BE2C (cell line): ENCODE measurements at regions not wholly inside any gene's neighbourhood (a gene's known extent, or its start where the extent isn't known, plus 50 kb on each side); places are given as distances from the start of the nearest gene placed in this dataset.

Experiments
- DNase-seq: peaks from one replicate; pipeline ENCODE4 v3.0.0-alpha.2; 2020
- H3K27me3 ChIP-seq: fragments of 250-450 bp; sonication (Bioruptor Pico); 2 replicates; pipeline ENCODE4 v1.5.1; 2020; ENCODE audit warnings: mild to moderate bottlenecking
- H3K36me3 ChIP-seq: fragments of 250-450 bp; sonication (Bioruptor Pico); 2 replicates; pipeline ENCODE4 v1.5.1; 2020; ENCODE audit warnings: mild to moderate bottlenecking
- H3K4me1 ChIP-seq: fragments of 250-450 bp; sonication (Bioruptor Pico); 2 replicates; pipeline ENCODE4 v1.5.1; 2020
- H3K4me3 ChIP-seq: 2 replicates; pipeline ENCODE4 v1.5.1; 2011; ENCODE audit warnings: low read depth, low read length
- H3K9me3 ChIP-seq: fragments of 250-450 bp; sonication (Bioruptor Pico); 2 replicates; pipeline ENCODE4 v1.5.1; 2020
- TF ChIP-seq, protein P1 (sequence below): IDR thresholded peaks from 2 replicates; pipeline ENCODE4 v1.5.1; 2012; ENCODE audit warnings: mild to moderate bottlenecking, low read depth, low read length

GRCh38 chr16:60180609-60181008 is 1446.5 kb upstream of the GOT2 start:
- Histone ChIP-seq H3K27me3 (no peaks in the 10 kb centered on the region), H3K36me3 (no peaks in the 10 kb centered on the region), H3K4me3 (no peak overlapping the region), H3K4me1 (no peaks in the 10 kb centered on the region), H3K9me3 (no peaks in the 10 kb centered on the region)
- TF ChIP-seq, protein P1, sequence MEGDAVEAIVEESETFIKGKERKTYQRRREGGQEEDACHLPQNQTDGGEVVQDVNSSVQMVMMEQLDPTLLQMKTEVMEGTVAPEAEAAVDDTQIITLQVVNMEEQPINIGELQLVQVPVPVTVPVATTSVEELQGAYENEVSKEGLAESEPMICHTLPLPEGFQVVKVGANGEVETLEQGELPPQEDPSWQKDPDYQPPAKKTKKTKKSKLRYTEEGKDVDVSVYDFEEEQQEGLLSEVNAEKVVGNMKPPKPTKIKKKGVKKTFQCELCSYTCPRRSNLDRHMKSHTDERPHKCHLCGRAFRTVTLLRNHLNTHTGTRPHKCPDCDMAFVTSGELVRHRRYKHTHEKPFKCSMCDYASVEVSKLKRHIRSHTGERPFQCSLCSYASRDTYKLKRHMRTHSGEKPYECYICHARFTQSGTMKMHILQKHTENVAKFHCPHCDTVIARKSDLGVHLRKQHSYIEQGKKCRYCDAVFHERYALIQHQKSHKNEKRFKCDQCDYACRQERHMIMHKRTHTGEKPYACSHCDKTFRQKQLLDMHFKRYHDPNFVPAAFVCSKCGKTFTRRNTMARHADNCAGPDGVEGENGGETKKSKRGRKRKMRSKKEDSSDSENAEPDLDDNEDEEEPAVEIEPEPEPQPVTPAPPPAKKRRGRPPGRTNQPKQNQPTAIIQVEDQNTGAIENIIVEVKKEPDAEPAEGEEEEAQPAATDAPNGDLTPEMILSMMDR: no peak
- no peak for DNase-seq

DNA sequence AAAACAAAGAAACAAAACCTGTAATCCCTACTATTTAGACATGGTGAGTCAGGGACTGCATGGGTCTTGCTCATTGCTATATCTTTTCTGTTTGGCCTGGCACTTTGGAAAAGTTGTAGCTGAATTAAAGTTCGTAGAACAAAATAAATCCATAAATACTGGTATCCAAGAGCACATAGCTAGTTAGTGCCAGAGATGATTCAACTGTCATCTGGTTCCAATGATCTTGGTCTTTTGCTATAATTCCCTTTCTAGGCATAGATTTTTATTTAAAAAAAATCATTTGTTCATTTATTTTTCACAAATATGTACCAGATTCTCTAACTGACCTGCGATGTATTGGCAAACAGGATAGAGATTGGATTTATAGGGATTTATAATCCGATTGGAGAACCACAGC is 1436.1 kb upstream of the GOT2 start:
- DNase-seq: no peak
- no peaks in the 10 kb centered on the region for H3K4me1 ChIP-seq
- TF ChIP-seq, protein P1: no peak
- no peaks in the 10 kb centered on the region for H3K9me3 ChIP-seq
- H3K27me3 ChIP-seq: no peaks in the 10 kb centered on the region
- H3K36me3 ChIP-seq: no peaks in the 10 kb centered on the region
- no peak overlapping the region for H3K4me3 ChIP-seq

- TF ChIP-seq, protein P1: no peak
- Histone ChIP-seq H3K4me1 (no peaks in the 10 kb centered on the region), H3K27me3 (no peaks in the 10 kb centered on the region), H3K36me3 (no peaks in the 10 kb centered on the region), H3K4me3 (no peak overlapping the region), H3K9me3 (no peaks in the 10 kb centered on the region)
- DNase-seq: no peak
These were observed 1432.0 kb upstream of the GOT2 start for GRCh38 chr16:60166111-60166510.

- TF ChIP-seq, protein P1: no peak
- no peak for DNase-seq
- Histone ChIP-seq H3K27me3 (no peaks in the 10 kb centered on the region), H3K9me3 (no peaks in the 10 kb centered on the region; the same call in 1 of the 2 replicates), H3K36me3 (no peaks in the 10 kb centered on the region), H3K4me3 (no peak overlapping the region), H3K4me1 (no peaks in the 10 kb centered on the region)
These were observed 1417.9 kb upstream of the GOT2 start for GRCh38 chr16:60151987-60152386.

DNA sequence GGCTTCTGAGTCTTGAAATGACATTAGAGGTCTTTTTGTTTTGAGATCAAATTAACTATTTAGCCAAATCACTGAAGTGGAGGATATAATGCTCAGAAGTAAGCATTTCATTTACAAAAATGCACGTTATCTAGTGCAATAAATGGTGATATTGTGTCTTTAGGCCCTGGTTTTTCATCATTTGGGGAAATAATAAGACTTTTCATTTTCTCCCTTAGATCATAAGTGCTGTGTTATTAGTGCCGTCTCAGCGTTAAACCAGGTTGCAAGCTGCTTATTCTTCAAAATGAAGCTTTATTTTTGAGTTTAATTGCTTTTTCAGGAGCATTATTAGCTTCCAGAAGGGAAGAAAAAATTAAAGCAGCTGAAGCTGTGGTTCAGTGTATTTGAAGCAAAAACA is 1416.8 kb upstream of the GOT2 start:
- no peaks in the 10 kb centered on the region for H3K4me1 ChIP-seq
- no peaks in the 10 kb centered on the region; the same call in 1 of the 2 replicates for H3K9me3 ChIP-seq
- TF ChIP-seq, protein P1: no peak
- no peak overlapping the region for H3K4me3 ChIP-seq
- DNase-seq: no peak
- H3K36me3 ChIP-seq: no peaks in the 10 kb centered on the region
- no peaks in the 10 kb centered on the region for H3K27me3 ChIP-seq

DNA sequence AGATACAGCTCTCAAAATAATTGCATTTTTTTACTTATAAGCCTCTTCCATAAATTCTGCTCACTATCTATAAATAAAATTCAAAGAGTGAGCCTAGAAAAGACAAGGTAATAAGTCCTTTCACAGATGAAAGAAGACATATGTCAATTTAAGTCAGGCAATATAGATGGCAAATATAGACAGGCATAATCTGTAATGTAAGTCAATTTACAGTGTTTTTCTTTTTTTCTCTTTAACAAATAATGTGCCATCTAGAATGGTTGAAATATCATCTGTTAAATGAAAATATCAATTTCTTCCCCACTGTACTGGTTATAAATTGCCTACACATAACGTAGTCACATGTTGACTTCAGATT is 1409.2 kb upstream of the GOT2 start:
- TF ChIP-seq, protein P1: no peak
- no peaks in the 10 kb centered on the region for H3K4me1 ChIP-seq
- H3K36me3 ChIP-seq: no peaks in the 10 kb centered on the region
- no peaks in the 10 kb centered on the region for H3K9me3 ChIP-seq
- no peaks in the 10 kb centered on the region for H3K27me3 ChIP-seq
- H3K4me3 ChIP-seq: no peak overlapping the region
- no peak for DNase-seq
